ENCODE measurements at regions not wholly inside any gene's neighbourhood (a gene's known extent, or its start where the extent isn't known, plus 50 kb on each side); places are given as distances from the start of the nearest gene placed in this dataset.
A peak's percentile ranks its signal among the peaks of the same experiment; 100 is the strongest.
"Not testable (repeated sequence)": the region's sequence is repeated elsewhere in the genome, so short reads cannot be mapped to it uniquely, and the experiment has no call there.

- DNase-seq (ENCODE audit: extremely low read depth, low read depth): not testable (repeated sequence)
Measured at GRCh38 chr16:29330623-29331022, 75.9 kb downstream of the NPIPB11 start.

DNA sequence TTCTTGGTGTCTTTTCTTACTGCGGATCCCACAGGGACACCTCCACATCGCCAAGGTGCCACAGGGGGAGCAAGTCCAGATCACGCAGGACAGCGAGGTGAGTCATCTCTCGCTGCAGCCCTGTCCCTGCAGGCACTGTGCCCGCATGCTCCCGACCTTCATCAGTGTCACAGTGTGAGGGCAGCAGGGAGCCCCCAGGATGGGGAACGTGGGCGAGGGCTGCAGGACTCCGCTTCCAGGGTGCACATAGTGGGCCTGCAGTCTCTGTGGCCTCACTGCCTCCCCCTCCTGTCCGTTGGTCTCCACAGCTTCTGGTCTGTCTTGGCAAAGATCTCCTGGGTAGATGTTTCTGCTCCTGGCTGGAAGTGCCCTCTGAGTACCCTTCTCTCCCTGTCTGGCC lies 78.0 kb downstream of the NPIPB11 start:
- DNase-seq (ENCODE audit: extremely low read depth, low read depth): not testable (repeated sequence)

DNA sequence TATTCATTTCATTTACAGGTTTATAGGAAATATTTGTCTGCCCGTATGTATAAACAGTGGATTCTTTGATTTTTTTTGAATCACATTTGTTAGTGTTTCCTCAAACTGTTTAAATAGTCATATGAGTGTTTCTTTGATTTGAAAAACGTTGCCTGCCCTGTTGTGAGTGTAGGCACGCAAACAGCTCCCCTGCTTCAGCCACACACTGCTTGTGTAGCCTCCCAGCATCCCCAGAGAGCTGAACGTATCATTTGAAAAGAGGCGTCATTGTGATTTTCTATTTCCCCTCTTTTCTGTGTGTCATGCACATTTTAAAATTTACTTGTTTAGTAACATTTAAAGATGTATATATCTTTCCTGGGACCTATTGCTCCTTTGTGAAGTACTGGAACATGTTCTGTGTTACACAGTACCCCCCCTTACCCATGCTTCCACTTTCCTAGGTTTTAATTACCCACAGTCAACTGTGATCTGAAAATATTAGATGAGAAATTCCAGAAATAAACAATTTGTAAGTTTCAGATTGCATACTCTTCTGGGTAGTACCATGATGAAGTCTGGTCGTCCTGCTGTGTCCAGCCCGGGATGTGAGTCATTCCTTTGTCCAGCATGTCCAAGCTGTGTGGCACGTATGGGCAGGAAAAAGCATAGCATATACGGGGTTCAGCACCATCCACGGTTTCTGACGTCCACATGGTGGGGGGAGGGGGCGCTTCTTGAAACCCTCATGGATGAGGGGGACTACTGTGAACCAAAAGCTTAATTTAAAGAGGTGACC lies 78.7 kb downstream of the NPIPB11 start:
- peak; percentile 14 for DNase-seq (ENCODE audit: extremely low read depth, low read depth)

DNA sequence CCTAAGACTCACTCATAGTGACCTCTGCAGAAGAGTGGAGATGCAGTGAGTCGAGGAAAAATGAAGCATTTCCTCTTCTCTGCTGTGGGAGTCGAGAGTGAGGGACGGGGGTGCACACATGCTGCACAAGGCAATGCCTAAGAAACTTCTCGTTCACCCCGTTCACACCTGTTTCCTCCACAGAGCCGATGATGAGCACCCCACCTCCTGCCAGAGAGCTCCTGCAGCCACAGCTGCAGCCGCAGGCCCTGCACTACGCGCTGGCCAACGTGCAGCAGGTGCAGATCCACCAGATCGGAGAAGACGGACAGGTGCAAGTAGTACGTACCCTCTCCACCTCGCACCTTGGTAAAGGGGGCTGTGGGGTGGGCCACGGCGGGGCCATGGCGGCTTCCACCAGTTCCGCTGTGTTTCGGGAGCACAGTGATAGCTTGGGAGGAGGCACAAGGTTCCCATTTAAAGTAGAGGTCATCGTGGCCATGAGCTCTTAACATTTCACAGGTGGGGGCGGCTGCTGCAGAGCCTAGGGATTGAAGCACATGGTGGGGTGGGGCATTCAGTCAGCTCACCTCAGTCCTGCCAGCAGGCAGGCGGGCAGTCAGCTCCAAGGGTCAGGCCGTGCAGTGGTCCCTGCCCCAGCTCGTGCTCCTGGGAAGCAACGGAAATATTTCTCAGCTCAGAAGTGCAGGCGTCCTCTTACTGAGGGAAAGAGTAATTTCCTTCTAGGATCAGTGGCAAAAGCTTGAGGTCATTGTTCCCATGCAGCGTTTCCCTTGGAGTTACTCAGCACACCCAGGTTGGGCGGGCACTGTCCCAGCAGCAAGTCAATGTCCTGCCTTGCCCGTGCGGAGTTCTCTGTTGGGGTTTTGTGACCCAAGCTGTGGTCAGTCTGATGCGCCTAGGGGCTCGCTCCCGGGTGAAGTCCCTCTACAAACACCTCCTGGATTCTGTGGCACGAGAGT lies 80.1 kb downstream of the NPIPB11 start:
- not testable (repeated sequence) for DNase-seq (ENCODE audit: extremely low read depth, low read depth)

GRCh38 chr16:29323725-29324124 lies 82.8 kb downstream of the NPIPB11 start:
- not testable (repeated sequence) for DNase-seq (ENCODE audit: extremely low read depth, low read depth)

GRCh38 chr16:29321585-29321984 lies 84.9 kb downstream of the NPIPB11 start:
- DNase-seq (ENCODE audit: extremely low read depth, low read depth): no peak

DNA sequence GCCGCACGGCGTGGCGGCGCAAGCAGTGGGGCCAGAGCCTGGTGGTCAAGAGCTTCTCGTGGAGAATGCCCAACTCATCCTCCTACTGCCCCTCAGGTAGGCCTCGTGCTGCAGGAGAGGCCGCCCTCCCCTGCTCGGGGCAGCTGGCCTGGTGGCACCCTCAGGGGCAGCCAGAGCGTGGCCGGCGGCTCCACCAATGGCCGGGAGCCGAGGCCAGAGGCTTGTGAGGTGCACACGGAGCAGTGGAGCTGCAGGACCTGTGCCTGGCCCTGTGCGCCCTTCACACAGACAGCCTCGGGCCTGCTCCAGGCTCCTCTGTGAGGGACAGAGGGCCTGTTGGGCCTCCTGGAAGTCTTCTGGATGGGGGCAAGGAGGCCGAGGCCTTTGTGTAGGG lies 85.5 kb downstream of the NPIPB11 start:
- DNase-seq (ENCODE audit: extremely low read depth, low read depth): no peak

GRCh38 chr16:29320274-29320999 lies 86.1 kb downstream of the NPIPB11 start:
- DNase-seq (ENCODE audit: extremely low read depth, low read depth): no peak

DNA sequence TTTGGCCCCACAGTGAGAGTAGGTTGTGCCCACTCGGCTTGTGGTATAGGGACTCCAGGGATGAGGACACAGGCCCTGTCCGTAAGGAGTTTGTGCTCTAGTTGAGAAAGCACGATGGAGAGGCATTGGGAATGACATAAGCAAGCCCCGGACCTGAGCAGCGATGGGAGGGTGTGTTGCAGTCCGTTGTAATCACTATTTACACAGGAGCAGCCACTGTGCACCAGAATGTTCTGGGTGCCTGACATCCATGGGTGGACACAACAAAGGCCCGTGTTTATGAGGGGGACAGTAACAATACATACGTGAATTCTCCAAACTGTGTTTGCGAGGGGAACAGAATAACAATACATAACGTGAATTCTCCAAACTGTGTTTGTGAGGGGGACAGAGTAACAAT lies 86.8 kb downstream of the NPIPB11 start:
- DNase-seq (ENCODE audit: extremely low read depth, low read depth): no peak

GRCh38 chr16:29318561-29318968 lies 87.9 kb downstream of the NPIPB11 start:
- DNase-seq (ENCODE audit: extremely low read depth, low read depth): not testable (repeated sequence)

DNA sequence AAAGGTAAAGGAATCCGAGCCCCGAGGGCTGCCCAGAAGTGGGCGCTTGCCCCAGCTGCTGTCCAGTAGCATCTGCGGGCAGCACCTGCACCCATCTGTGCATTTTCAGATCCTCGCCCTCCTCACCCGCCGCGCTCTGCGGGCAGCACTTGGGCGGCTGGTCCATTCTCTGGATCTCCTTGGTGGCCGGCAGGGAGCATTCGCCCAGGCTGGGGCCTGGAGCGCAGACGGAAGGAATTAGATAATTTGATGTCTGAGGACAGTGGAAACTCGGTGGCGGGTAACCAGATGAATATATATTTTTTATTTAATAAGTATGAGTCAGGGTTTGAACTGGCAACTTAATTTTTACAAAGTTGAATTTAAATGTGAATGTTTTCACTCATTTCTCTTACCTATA lies 88.5 kb downstream of the NPIPB11 start:
- DNase-seq (ENCODE audit: extremely low read depth, low read depth): no peak

GRCh38 chr16:29317269-29317668 lies 89.2 kb downstream of the NPIPB11 start:
- DNase-seq (ENCODE audit: extremely low read depth, low read depth): no peak

- no peak for DNase-seq (ENCODE audit: extremely low read depth, low read depth)
Measured at GRCh38 chr16:29316761-29317183, 89.7 kb downstream of the NPIPB11 start.

DNA sequence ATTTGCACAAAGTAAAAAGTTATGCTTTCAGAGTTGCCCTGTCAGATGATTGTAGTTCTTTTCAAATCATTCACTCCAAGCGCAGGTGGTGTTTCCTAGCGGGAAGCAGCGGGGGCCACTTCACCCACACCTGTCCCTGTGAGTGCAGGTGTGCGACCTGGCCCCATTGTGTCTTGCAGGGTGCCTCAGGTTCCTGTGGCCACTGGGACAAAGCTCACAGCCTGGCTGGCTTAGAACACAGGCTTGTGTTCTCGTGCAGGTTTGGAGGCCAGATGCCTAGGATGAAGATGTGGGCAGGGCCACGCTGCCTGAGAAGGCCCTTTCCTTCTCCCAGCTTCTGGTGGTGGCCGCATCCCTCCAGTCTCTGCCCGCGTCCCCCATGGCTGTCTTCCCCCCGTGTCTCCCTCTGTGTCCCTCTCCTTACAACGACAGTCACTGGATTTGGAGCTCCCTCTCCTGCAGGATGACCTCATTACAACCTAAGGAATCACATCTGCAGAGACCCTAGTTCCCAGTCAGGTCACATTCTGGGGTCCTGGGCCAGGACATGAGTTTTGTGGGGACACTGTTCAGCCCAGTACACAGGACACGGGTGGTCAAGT lies 90.5 kb downstream of the NPIPB11 start:
- DNase-seq (ENCODE audit: extremely low read depth, low read depth): peak; percentile 17

DNA sequence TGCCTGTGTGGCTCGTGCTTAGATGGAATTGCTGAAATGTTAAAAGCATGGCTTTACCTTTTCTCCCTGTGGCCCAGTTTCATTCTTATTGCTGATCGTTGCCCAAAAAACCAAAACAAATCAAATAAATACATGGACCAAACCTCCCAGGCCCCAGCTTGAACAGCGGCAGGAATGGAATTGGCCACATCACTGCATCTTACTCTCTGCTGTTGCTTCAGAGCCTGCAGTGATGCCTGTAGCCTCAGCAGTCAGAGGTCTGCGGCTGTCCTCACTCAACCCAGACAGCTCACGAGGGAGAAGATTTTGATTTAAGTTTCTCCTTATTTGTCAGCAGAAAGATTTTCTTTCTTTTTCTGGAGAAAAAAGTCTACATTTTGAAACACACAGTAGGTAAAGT lies 91.5 kb downstream of the NPIPB11 start:
- DNase-seq (ENCODE audit: extremely low read depth, low read depth): no peak

DNA sequence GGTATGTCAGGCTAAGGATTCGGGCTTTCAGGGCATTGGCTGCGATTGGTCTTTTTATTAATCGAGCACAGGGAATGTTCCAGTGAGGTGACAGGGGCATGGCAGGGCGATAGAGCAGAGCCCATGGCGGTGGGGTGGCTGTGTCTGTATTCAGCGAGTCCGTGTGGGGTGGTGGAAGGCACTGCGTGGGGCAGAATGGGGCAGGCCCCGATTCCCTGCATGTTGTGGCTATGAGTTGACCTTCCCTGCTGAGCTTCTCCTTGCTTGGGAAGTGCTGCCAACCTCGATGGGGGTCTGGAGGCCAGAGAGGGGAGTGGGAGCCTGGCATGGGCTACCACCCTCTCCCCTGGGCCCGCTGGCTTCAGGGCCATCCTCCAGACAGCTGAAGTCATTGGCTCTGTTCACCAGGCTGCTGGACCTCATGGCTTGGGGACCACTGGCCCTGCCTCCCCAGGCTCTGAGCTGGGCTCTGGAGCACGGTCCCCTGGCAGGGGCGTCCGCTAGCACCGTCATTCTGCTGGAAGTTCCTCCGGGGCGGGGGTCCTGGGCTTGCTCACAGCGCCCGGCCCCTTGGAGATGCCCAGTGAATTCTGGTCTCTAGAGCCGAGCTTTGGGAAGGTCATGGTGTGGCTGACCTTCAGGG lies 92.1 kb downstream of the NPIPB11 start:
- no peak for DNase-seq (ENCODE audit: extremely low read depth, low read depth)

DNA sequence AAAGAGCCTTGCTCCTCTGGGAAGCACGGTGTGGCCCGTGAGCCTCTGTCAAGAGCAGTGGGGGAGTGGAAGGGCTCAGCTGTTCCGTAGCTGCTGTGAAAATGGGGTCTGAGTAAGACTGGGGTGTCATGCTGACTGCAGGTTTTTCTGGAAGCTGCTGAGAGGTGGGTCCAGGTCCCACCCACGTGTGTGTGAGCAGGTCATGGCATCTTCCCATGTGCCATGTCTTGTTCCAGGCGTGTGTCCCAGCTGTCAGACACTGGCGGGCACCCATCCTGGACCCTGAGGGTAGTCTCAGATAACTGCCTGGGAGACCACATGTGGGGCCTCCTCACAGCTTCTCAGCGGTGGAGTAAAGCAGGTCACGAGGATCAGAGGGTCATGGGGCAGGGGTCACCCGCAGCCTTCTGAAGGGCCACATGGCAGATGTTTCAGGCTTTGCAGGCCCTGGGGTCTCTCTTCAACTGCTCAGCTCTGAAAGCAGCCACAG lies 92.9 kb downstream of the NPIPB11 start:
- DNase-seq (ENCODE audit: extremely low read depth, low read depth): no peak

DNA sequence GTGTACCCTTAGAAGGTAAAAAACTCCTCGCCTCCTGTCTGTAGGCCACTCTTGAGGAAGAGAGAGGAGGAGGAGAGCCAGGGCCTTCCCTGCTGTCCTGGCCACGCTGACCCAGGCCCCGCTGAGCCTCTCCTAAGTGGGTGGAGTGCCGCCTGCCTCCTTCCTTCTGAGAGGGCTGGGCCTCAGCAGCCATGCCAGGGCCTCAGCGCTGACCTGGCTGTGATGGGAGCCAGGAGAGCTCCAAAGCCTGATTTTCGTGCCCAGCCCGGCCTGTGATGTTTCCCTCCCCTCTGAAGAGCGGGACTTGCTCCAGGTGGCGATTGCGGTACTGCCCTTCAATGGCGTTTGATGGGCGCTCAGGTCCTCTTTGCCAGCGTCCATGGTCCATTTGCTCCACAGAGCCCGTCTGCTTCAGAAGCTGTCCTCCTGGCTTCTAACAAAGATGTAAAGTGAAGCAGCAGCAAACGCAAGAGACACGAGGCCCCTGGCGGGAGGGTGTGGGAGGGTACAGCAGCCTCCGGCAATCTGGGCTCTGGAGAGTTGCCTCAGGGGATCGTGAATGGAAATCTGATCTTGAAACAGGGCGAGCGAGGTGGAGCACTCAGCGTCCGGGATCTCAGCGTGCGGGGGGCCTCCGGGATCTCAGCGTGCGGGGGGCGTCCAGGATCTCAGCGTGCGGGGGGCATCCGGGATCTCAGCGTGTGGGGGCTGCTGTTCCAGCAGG lies 93.5 kb downstream of the NPIPB11 start:
- DNase-seq (ENCODE audit: extremely low read depth, low read depth): no peak

DNA sequence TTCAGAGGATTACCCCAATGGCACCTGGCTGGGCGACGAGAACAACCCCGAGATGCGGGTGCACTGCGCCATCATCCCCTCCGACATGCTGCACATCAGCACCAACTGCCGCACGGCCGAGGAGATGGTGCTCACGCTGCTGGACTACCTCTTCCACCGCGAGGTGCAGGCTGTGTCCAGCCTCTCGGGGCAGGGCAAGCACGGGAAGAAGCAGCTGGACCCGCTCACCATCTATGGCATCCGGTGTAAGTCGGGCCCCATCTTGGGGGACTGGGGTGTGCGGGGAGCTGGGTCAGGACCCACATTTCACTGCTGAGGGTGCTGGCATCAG lies 94.2 kb downstream of the NPIPB11 start:
- not testable (repeated sequence) for DNase-seq (ENCODE audit: extremely low read depth, low read depth)

All from NCI-H460 (cell line).